ENCODE measurements at regions not wholly inside any gene's neighbourhood (a gene's known extent, or its start where the extent isn't known, plus 50 kb on each side); places are given as distances from the start of the nearest gene placed in this dataset.

- TF ChIP-seq CTCF (conservative IDR thresholded peaks at IDR 0.05) (no peak), EZH2 (IDR thresholded peaks at IDR 0.05; ENCODE audit: low read depth) (no peak)
Observed at GRCh38 chr2:194203898-194204297, 1453.1 kb upstream of the SLC39A10 start.

Data from PC-9 (cell line).